ENCODE measurements at regions not wholly inside any gene's neighbourhood (a gene's known extent, or its start where the extent isn't known, plus 50 kb on each side); places are given as distances from the start of the nearest gene placed in this dataset.

GRCh38 chr17:79483842-79484241, 127.0 kb downstream of the RBFOX3 start:
- intact Hi-C loops (cut with DNase I): no loop called here
- Histone ChIP-seq H3K27me3 (peaks cover 17 to 69% (median 36%) of the 10 kb centered on the region in 9 donors), H3K36me3 (no peaks in the 10 kb centered on the region), H3K4me1 (no peaks in the 10 kb centered on the region), H3K27ac (no peak overlapping the region), H3K4me3 (no peak overlapping the region), H3K9me3 (no peaks in the 10 kb centered on the region)
- ATAC-seq (no peak), DNase-seq (no peak)
- 47 to 55% (median 52%) methylated on average over 5 of the region's 5 CpGs for WGBS, 4 donors
- TF ChIP-seq POLR2A (IDR thresholded peaks at IDR 0.05) (no peak), CTCF (IDR thresholded peaks at IDR 0.05) (no peak)

GRCh38 chr17:79482727-79483521, 127.9 kb downstream of the RBFOX3 start:
- 14 to 20% (median 18%) methylated on average over 17 of the region's 17 CpGs for WGBS, 4 donors
- H3K9me3 ChIP-seq: no peaks in the 10 kb centered on the region
- no peak for TF ChIP-seq CTCF (IDR thresholded peaks at IDR 0.05)
- no peak for TF ChIP-seq POLR2A (IDR thresholded peaks at IDR 0.05)
- intact Hi-C loops (cut with DNase I): no loop called here
- ATAC-seq: no peak
- H3K27me3 ChIP-seq: peaks cover 17 to 73% (median 36%) of the 10 kb centered on the region in 9 donors
- H3K27ac ChIP-seq: no peak overlapping the region
- no peaks in the 10 kb centered on the region for H3K4me1 ChIP-seq
- no peak overlapping the region for H3K4me3 ChIP-seq
- H3K36me3 ChIP-seq: no peaks in the 10 kb centered on the region
- no peak for DNase-seq

- Histone ChIP-seq H3K4me3 (no peak overlapping the region), H3K27ac (no peak overlapping the region), H3K4me1 (no peaks in the 10 kb centered on the region), H3K9me3 (no peaks in the 10 kb centered on the region), H3K36me3 (no peaks in the 10 kb centered on the region), H3K27me3 (peaks cover 3 to 71% (median 33%) of the 10 kb centered on the region in 9 donors)
- 64 to 75% (median 69%) methylated on average over 5 to 10 of the region's 10 CpGs for WGBS, 4 donors
- TF ChIP-seq POLR2A (IDR thresholded peaks at IDR 0.05): no peak
- TF ChIP-seq CTCF (IDR thresholded peaks at IDR 0.05): no peak
- ATAC-seq (no peak), DNase-seq (no peak)
- intact Hi-C loops (cut with DNase I): no loop called here
Measured at GRCh38 chr17:79479876-79480275, 131.0 kb downstream of the RBFOX3 start.

DNA sequence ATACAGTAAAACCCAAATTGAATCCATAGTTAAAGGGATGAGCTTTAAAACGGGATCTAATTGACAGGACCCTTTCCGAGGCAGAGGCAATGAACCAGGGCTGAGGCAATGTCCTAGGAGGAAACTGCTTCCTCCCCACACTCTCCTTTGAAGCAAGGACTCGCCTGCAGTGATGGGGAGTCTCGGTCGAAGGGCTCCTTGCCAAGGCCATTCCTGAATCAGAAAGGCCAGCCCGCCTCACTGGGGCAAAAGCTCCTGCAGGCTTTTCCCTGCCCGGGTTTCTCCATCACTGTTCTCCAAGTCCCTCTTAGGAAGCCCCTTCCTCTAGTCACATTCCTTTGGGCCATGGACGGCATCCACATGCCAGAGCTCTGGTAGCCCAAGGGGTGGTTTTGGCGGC, 132.0 kb downstream of the RBFOX3 start:
- Histone ChIP-seq H3K36me3 (no peaks in the 10 kb centered on the region), H3K4me1 (no peaks in the 10 kb centered on the region), H3K9me3 (no peaks in the 10 kb centered on the region), H3K27me3 (peaks cover 3 to 70% (median 34%) of the 10 kb centered on the region in 9 donors), H3K27ac (no peak overlapping the region), H3K4me3 (no peak overlapping the region)
- DNase-seq (no peak), ATAC-seq (no peak)
- TF ChIP-seq CTCF (IDR thresholded peaks at IDR 0.05) (no peak), POLR2A (IDR thresholded peaks at IDR 0.05) (no peak)
- intact Hi-C loops (cut with DNase I): no loop called here
- 59 to 65% (median 62%) methylated on average over 9 of the region's 9 CpGs for WGBS, 4 donors
